Uterus (tissue), 3 donors: ENCODE measurements at regions not wholly inside any gene's neighbourhood (a gene's known extent, or its start where the extent isn't known, plus 50 kb on each side); places are given as distances from the start of the nearest gene placed in this dataset.

Source experiments
- DNase-seq, 2 donors: peaks; one replicate each; pipeline ENCODE4 v3.0.0-alpha.2; 2019 to 2020
- H3K27ac ChIP-seq, 2 donors: fragments of 200-600 bp; sonication (generic); 1 replicate in 1 of 2; 2 replicates in 1 of 2; pipeline ENCODE4 v1.5.1; 2016 to 2018
- H3K27me3 ChIP-seq, 2 donors: fragments of 200-600 bp; sonication (generic); one replicate each; pipeline ENCODE4 v1.5.1; 2018 to 2019; ENCODE audit warnings: control low read depth in 1 of 2
- H3K36me3 ChIP-seq, 2 donors: fragments of 200-600 bp; sonication (generic); one replicate each; pipeline ENCODE4 v1.5.1; 2019; ENCODE audit warnings: control low read depth in 1 of 2
- H3K4me1 ChIP-seq, 2 donors: fragments of 200-600 bp; sonication (generic); one replicate each; pipeline ENCODE4 v1.5.1; 2018 to 2019; ENCODE audit warnings: control low read depth in 1 of 2
- H3K4me3 ChIP-seq, 2 donors: fragments of 200-600 bp; sonication (generic); 1 replicate in 1 of 2; 2 replicates in 1 of 2; pipeline ENCODE4 v1.5.1; 2018 to 2019; ENCODE audit warnings: mild to moderate bottlenecking in 1 of 2
- H3K9me3 ChIP-seq, 2 donors: fragments of 200-600 bp; sonication (generic); one replicate each; pipeline ENCODE4 v1.5.1; 2019; ENCODE audit warnings: control low read depth in 1 of 2
- CTCF ChIP-seq, 4 experiments: fragments of 200-600 bp in 2 of 4; fragments of 450-650 bp in 2 of 4; sonication (generic) in 2 of 4; IDR thresholded peaks; one replicate each; pipeline ENCODE4 v1.5.1; 2016 to 2019; ENCODE audit warnings: antibody characterized with exemption in 4 of 4, mild to moderate bottlenecking in 2 of 4, moderate library complexity in 1 of 4
- POLR2A ChIP-seq, 2 donors: fragments of 450-650 bp; IDR thresholded peaks; one replicate each; pipeline ENCODE4 v1.6.1; 2016; ENCODE audit warnings: antibody characterized with exemption in 2 of 2, mild to moderate bottlenecking in 1 of 2, moderate library complexity in 1 of 2
- intact Hi-C: fragments of 100-400 bp; cut with DNase I; formaldehyde crosslinking; loops from one replicate; pipeline ENCODE4 v1.15.1; 2023; ENCODE audit warnings: low total_unique reads
- donor health status: DM: yes; HTN: yes; CAD: no.

GRCh38 chr3:118208642-118209041 is 826.0 kb downstream of the IGSF11 start:
- TF ChIP-seq POLR2A (IDR thresholded peaks at IDR 0.05) (no peak), CTCF (IDR thresholded peaks at IDR 0.05) (no peak)
- intact Hi-C loops: no loop called here
- no peak overlapping the region for H3K4me3 ChIP-seq
- H3K36me3 ChIP-seq: peaks cover 0 to 2% of the 10 kb centered on the region in 2 donors
- no peaks in the 10 kb centered on the region for H3K9me3 ChIP-seq
- no peak for DNase-seq
- H3K27me3 ChIP-seq: no peaks in the 10 kb centered on the region
- no peak overlapping the region for H3K27ac ChIP-seq
- H3K4me1 ChIP-seq: no peaks in the 10 kb centered on the region

- H3K4me3 ChIP-seq: no peak overlapping the region
- no peak for TF ChIP-seq CTCF (IDR thresholded peaks at IDR 0.05)
- H3K4me1 ChIP-seq: no peaks in the 10 kb centered on the region
- H3K27ac ChIP-seq: no peak overlapping the region
- intact Hi-C loops: no loop called here
- no peaks in the 10 kb centered on the region for H3K27me3 ChIP-seq
- H3K9me3 ChIP-seq: no peaks in the 10 kb centered on the region
- H3K36me3 ChIP-seq: no peaks in the 10 kb centered on the region
- no peak for DNase-seq
Measured at GRCh38 chr3:118213892-118214291, 820.8 kb downstream of the IGSF11 start.

GRCh38 chr3:118226206-118226605 is 808.4 kb downstream of the IGSF11 start:
- H3K9me3 ChIP-seq: no peaks in the 10 kb centered on the region
- intact Hi-C loops: no loop called here
- no peaks in the 10 kb centered on the region for H3K27me3 ChIP-seq
- no peak overlapping the region for H3K27ac ChIP-seq
- H3K4me1 ChIP-seq: no peaks in the 10 kb centered on the region
- DNase-seq: no peak
- no peak overlapping the region for H3K4me3 ChIP-seq
- no peaks in the 10 kb centered on the region for H3K36me3 ChIP-seq
- TF ChIP-seq POLR2A (IDR thresholded peaks at IDR 0.05): no peak
- TF ChIP-seq CTCF (IDR thresholded peaks at IDR 0.05): no peak

- H3K4me1 ChIP-seq: no peaks in the 10 kb centered on the region
- intact Hi-C loops: no loop called here
- no peak for DNase-seq
- H3K27ac ChIP-seq: no peak overlapping the region
- TF ChIP-seq POLR2A (IDR thresholded peaks at IDR 0.05) (no peak), CTCF (IDR thresholded peaks at IDR 0.05) (no peak)
- H3K4me3 ChIP-seq: no peak overlapping the region
- no peaks in the 10 kb centered on the region for H3K36me3 ChIP-seq
- no peaks in the 10 kb centered on the region for H3K27me3 ChIP-seq
- no peaks in the 10 kb centered on the region for H3K9me3 ChIP-seq
Measured at GRCh38 chr3:118227191-118227590, 807.5 kb downstream of the IGSF11 start.

- Histone ChIP-seq H3K4me1 (no peaks in the 10 kb centered on the region), H3K36me3 (no peaks in the 10 kb centered on the region), H3K27ac (no peak overlapping the region), H3K27me3 (no peaks in the 10 kb centered on the region), H3K4me3 (no peak overlapping the region), H3K9me3 (no peaks in the 10 kb centered on the region)
- TF ChIP-seq POLR2A (IDR thresholded peaks at IDR 0.05) (no peak), CTCF (IDR thresholded peaks at IDR 0.05) (no peak)
- intact Hi-C loops: no loop called here
- DNase-seq: no peak
Measured at GRCh38 chr3:118228151-118228550, 806.5 kb downstream of the IGSF11 start.
